PC-9 (cell line): ENCODE measurements at regions not wholly inside any gene's neighbourhood (a gene's known extent, or its start where the extent isn't known, plus 50 kb on each side); places are given as distances from the start of the nearest gene placed in this dataset.

Experiments
- BruUV-seq: library from RNA; stranded (reverse); fragments of 400-500 nt; replicated peaks from 2 replicates; lab custom pipeline; 2021; lab: Mats Ljungman, UMichigan
- CTCF ChIA-PET: fragments of 300-600 bp; sonication (Branson Sonifier 250); formaldehyde crosslinking; loops from one replicate; lab custom pipeline; 2022; ENCODE audit warnings: antibody characterized with exemption; lab: Charles Lee
- POLR2A ChIA-PET: fragments of 300-600 bp; sonication (Branson Sonifier 250); formaldehyde crosslinking; loops from one replicate; lab custom pipeline; 2022; ENCODE audit warnings: antibody characterized with exemption; ENCODE audit not compliant: unreplicated experiment; lab: Charles Lee
- DNase-seq, 2 experiments: peaks; one replicate each; pipeline versions ENCODE4 v3.0.0 to v3.0.0-alpha.2; 2015 to 2022; ENCODE audit warnings: mixed read lengths in 1 of 2
- H2AFZ ChIP-seq: fragments of 200-600 bp; sonication (generic); 2 replicates; pipeline ENCODE4 v1.8.1; 2017; ENCODE audit warnings: antibody characterized with exemption
- H3F3A ChIP-seq: fragments of 200-600 bp; sonication (generic); 2 replicates; pipeline ENCODE4 v1.8.1; 2017; ENCODE audit warnings: antibody characterized with exemption, mild to moderate bottlenecking, low read depth; ENCODE audit not compliant: insufficient read depth
- H3K27ac ChIP-seq: fragments of 200-600 bp; sonication (generic); 2 replicates; pipeline ENCODE4 v1.6.1; 2016; ENCODE audit warnings: mixed run types
- H3K27me3 ChIP-seq: fragments of 200-600 bp; sonication (generic); 2 replicates; pipeline ENCODE4 v1.6.1; 2016; ENCODE audit warnings: low read depth, mixed run types; ENCODE audit not compliant: insufficient read depth
- H3K36me3 ChIP-seq: fragments of 200-600 bp; sonication (generic); 2 replicates; pipeline ENCODE4 v1.6.1; 2016; ENCODE audit warnings: low read depth, mixed run types
- H3K4me1 ChIP-seq: fragments of 200-600 bp; sonication (generic); replicated peaks from 2 replicates; pipeline ENCODE4 v1.6.1; 2016; ENCODE audit warnings: mixed run types; ENCODE audit not compliant: insufficient read depth
- H3K4me2 ChIP-seq: fragments of 200-600 bp; sonication (generic); 2 replicates; pipeline ENCODE4 v1.6.1; 2017; ENCODE audit warnings: mixed run types
- H3K4me3 ChIP-seq: fragments of 200-600 bp; sonication (generic); 2 replicates; pipeline ENCODE4 v1.6.1; 2016; ENCODE audit warnings: mixed run types
- H3K79me2 ChIP-seq: fragments of 200-600 bp; sonication (generic); 2 replicates; pipeline ENCODE4 v1.6.1; 2017; ENCODE audit warnings: low read depth, mixed run types
- H3K9me2 ChIP-seq: fragments of 200-600 bp; sonication (generic); 2 replicates; pipeline ENCODE4 v1.8.1; 2017; ENCODE audit warnings: mild to moderate bottlenecking; ENCODE audit not compliant: insufficient read depth
- H3K9me3 ChIP-seq: fragments of 200-600 bp; sonication (generic); 2 replicates; pipeline ENCODE4 v1.8.1; 2016; ENCODE audit warnings: low read depth; ENCODE audit not compliant: insufficient read depth
- H4K20me1 ChIP-seq: fragments of 200-600 bp; sonication (generic); 2 replicates; pipeline ENCODE4 v1.8.1; 2017; ENCODE audit not compliant: insufficient read depth
- CTCF ChIP-seq: fragments of 200-600 bp; sonication (generic); conservative IDR thresholded peaks from 2 replicates; pipeline ENCODE4 v1.6.1; 2017; ENCODE audit warnings: mixed run types, antibody characterized with exemption, mild to moderate bottlenecking, moderate library complexity
- EZH2 ChIP-seq: fragments of 200-600 bp; sonication (generic); IDR thresholded peaks from 2 replicates; pipeline ENCODE4 v1.8.0; 2017; ENCODE audit warnings: antibody characterized with exemption, low read depth
- intact Hi-C: fragments of 100-400 bp; cut with micrococcal nuclease; formaldehyde crosslinking; loops from one replicate; pipeline ENCODE4 v1.10.0; 2022; ENCODE audit not compliant: unreplicated experiment

GRCh38 chr5:103669615-103670014 is 107.0 kb upstream of the NUDT12 start:
- no peak overlapping the region for H3K4me3 ChIP-seq
- no TSS peak for BruUV-seq
- ChIA-PET POLR2A (no interaction called here), CTCF (no interaction called here)
- intact Hi-C loops: no loop called here
- H3K9me3 ChIP-seq: no peaks in the 10 kb centered on the region
- H3K36me3 ChIP-seq: no peaks in the 10 kb centered on the region
- H3K4me1 ChIP-seq: peaks cover 12% of the 10 kb centered on the region
- no peaks in the 10 kb centered on the region for H3K79me2 ChIP-seq
- no peak overlapping the region for H2AFZ ChIP-seq
- no peaks in the 10 kb centered on the region for H3K9me2 ChIP-seq
- DNase-seq: no peak
- no peaks in the 10 kb centered on the region for H4K20me1 ChIP-seq
- no peaks in the 10 kb centered on the region for H3K27me3 ChIP-seq
- H3K27ac ChIP-seq: no peak overlapping the region
- no peaks in the 10 kb centered on the region for H3F3A ChIP-seq
- TF ChIP-seq CTCF: no peak
- TF ChIP-seq EZH2: no peak
- no peak overlapping the region for H3K4me2 ChIP-seq

GRCh38 chr5:103668281-103668680 is 105.7 kb upstream of the NUDT12 start:
- no peaks in the 10 kb centered on the region for H3F3A ChIP-seq
- no TSS peak for BruUV-seq
- no peaks in the 10 kb centered on the region for H3K9me3 ChIP-seq
- CTCF ChIA-PET: no interaction called here
- H3K79me2 ChIP-seq: no peaks in the 10 kb centered on the region
- no peak overlapping the region for H3K27ac ChIP-seq
- no peak for TF ChIP-seq EZH2
- TF ChIP-seq CTCF: no peak
- DNase-seq: no peak
- no peak overlapping the region for H3K4me3 ChIP-seq
- no peaks in the 10 kb centered on the region for H3K27me3 ChIP-seq
- no peaks in the 10 kb centered on the region for H3K9me2 ChIP-seq
- no peaks in the 10 kb centered on the region for H3K36me3 ChIP-seq
- no peak overlapping the region for H2AFZ ChIP-seq
- POLR2A ChIA-PET: no interaction called here
- H4K20me1 ChIP-seq: no peaks in the 10 kb centered on the region
- H3K4me2 ChIP-seq: no peak overlapping the region
- H3K4me1 ChIP-seq: peaks cover 12% of the 10 kb centered on the region
- intact Hi-C loops: no loop called here

- intact Hi-C loops: no loop called here
- no peak for TF ChIP-seq CTCF
- TF ChIP-seq EZH2: no peak
- Histone ChIP-seq H3K9me3 (no peaks in the 10 kb centered on the region), H3K9me2 (no peaks in the 10 kb centered on the region), H3K36me3 (no peaks in the 10 kb centered on the region), H3K4me2 (peak overlapping the region; percentile 21; the same call in 1 of the 2 replicates), H3K4me1 (peaks cover 12% of the 10 kb centered on the region), H3K79me2 (no peaks in the 10 kb centered on the region), H3K27ac (no peak overlapping the region), H3F3A (no peaks in the 10 kb centered on the region), H3K4me3 (no peak overlapping the region), H4K20me1 (no peaks in the 10 kb centered on the region), H2AFZ (no peak overlapping the region), H3K27me3 (no peaks in the 10 kb centered on the region)
- ChIA-PET CTCF (no interaction called here), POLR2A (no interaction called here)
- no peak for DNase-seq
- no TSS peak for BruUV-seq
Measured at GRCh38 chr5:103667068-103667467, 104.5 kb upstream of the NUDT12 start.
